ENCODE measurements at regions not wholly inside any gene's neighbourhood (a gene's known extent, or its start where the extent isn't known, plus 50 kb on each side); places are given as distances from the start of the nearest gene placed in this dataset.

- TF ChIP-seq ZNF347 (CRISPR knock-in tag; IDR thresholded peaks at IDR 0.05; ENCODE audit: low read depth) = no peak
- no peak for TF ChIP-seq SMAD1 (IDR thresholded peaks at IDR 0.05; ENCODE audit: low read depth, low read length, partially characterized antibody)
Observed at GRCh38 chr3:18683900-18684299, 258.8 kb upstream of the SATB1 start.

Measured in K562 (cell line).